Coronary artery (tissue), 2 donors: ENCODE measurements at regions not wholly inside any gene's neighbourhood (a gene's known extent, or its start where the extent isn't known, plus 50 kb on each side); places are given as distances from the start of the nearest gene placed in this dataset.

Experiments
- DNase-seq: peaks from one replicate; pipeline ENCODE4 v3.0.0-alpha.2; 2017; ENCODE audit warnings: low spot score
- H3K27ac ChIP-seq, 2 donors: fragments of 200-600 bp; sonication (generic); one replicate each; pipeline ENCODE4 v1.5.1; 2016 to 2019
- H3K4me3 ChIP-seq: fragments of 200-600 bp; sonication (generic); 2 replicates; pipeline ENCODE4 v1.5.1; 2016; ENCODE audit warnings: mild to moderate bottlenecking, moderate library complexity
- CTCF ChIP-seq: fragments of 200-600 bp; sonication (generic); IDR thresholded peaks from one replicate; pipeline ENCODE4 v1.5.1; 2019; ENCODE audit warnings: antibody characterized with exemption

- DNase-seq, result no peak
- Histone ChIP-seq H3K4me3 (no peak overlapping the region), H3K27ac (no peak overlapping the region)
- TF ChIP-seq CTCF, result no peak
These were observed 62.0 kb upstream of the PDE7B start for GRCh38 chr6:135789375-135790050.

- Histone ChIP-seq H3K4me3 (no peak overlapping the region), H3K27ac (no peak overlapping the region)
- DNase-seq, result no peak
- no peak for TF ChIP-seq CTCF
These were observed 60.1 kb upstream of the PDE7B start for GRCh38 chr6:135791441-135791840.

GRCh38 chr6:135796643-135797305 is 54.7 kb upstream of the PDE7B start:
- no peak for TF ChIP-seq CTCF
- no peak overlapping the region for H3K27ac ChIP-seq
- H3K4me3 ChIP-seq, result no peak overlapping the region
- DNase-seq, result no peak

GRCh38 chr6:135797361-135797760 is 54.1 kb upstream of the PDE7B start:
- TF ChIP-seq CTCF, result no peak
- Histone ChIP-seq H3K27ac (no peak overlapping the region), H3K4me3 (no peak overlapping the region)
- no peak for DNase-seq

- H3K4me3 ChIP-seq, result no peak overlapping the region
- DNase-seq, result no peak
- no peak overlapping the region for H3K27ac ChIP-seq
- TF ChIP-seq CTCF, result no peak
These were observed 52.6 kb upstream of the PDE7B start for GRCh38 chr6:135798751-135799515.
